ENCODE measurements at regions not wholly inside any gene's neighbourhood (a gene's known extent, or its start where the extent isn't known, plus 50 kb on each side); places are given as distances from the start of the nearest gene placed in this dataset.

DNA sequence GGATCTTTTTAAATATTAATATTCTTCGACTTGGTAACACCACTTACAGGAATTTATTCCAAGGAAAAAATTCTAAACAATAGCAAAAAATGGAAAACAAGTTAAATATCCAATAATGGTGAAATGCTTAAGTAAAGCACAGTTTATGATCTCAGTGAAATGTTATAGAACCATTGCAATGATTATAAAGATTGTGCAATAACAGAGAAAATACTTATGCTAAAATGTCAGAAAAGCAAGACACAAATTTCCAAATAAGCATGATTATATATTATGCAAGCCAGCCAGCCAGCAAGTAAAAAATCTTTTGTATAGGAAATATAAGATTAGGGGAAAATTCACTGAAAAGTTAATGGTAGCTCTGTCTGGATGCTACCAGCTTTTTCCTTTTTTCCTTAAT, 102.7 kb upstream of the EFNA5 start:
- Mint-ChIP-seq H3K4me1 (no peaks in the 10 kb centered on the region), H3K27me3 (no peaks in the 10 kb centered on the region), H3K9me3 (ENCODE audit: insufficient read depth) (no peaks in the 10 kb centered on the region), H3K27ac (no peak overlapping the region), H3K4me3 (no peak overlapping the region)
- no peaks in the 10 kb centered on the region for H3K36me3 ChIP-seq (replicated peaks in 1 of 2; ENCODE audit: control extremely low read depth in 1 of 2, control insufficient read depth in 1 of 2, extremely low read depth in 1 of 2, insufficient read depth in 2 of 2, low read length in 1 of 2)
- no peaks in the 10 kb centered on the region for H3K9me3 ChIP-seq (ENCODE audit: control extremely low read depth in 1 of 3, control insufficient read depth in 2 of 3, insufficient read depth in 1 of 3, low read length in 2 of 3)
- CTCF ChIA-PET = no interaction called here
- no peak overlapping the region for H3K27ac ChIP-seq (ENCODE audit: low read length in 2 of 2)
- no CpG with 5 or more reads among the region's 1 CpG for WGBS (ENCODE audit: insufficient coverage)
- DNase-seq = no peak
- no peak overlapping the region for H3K9ac ChIP-seq (ENCODE audit: low read length)
- no peaks in the 10 kb centered on the region for H3K79me2 ChIP-seq (ENCODE audit: control insufficient read depth, insufficient read depth, low read length)
- no peaks in the 10 kb centered on the region for H3K27me3 ChIP-seq (replicated peaks in 1 of 4; ENCODE audit: control extremely low read depth in 1 of 4, control insufficient read depth in 3 of 4, insufficient read depth in 4 of 4, low read length in 3 of 4)
- TF ChIP-seq EZH2 (IDR thresholded peaks at IDR 0.05; ENCODE audit: borderline replicate concordance, insufficient read depth, low read depth, low read length, poor library complexity, severe bottlenecking) = no peak
- TF ChIP-seq, protein P1, sequence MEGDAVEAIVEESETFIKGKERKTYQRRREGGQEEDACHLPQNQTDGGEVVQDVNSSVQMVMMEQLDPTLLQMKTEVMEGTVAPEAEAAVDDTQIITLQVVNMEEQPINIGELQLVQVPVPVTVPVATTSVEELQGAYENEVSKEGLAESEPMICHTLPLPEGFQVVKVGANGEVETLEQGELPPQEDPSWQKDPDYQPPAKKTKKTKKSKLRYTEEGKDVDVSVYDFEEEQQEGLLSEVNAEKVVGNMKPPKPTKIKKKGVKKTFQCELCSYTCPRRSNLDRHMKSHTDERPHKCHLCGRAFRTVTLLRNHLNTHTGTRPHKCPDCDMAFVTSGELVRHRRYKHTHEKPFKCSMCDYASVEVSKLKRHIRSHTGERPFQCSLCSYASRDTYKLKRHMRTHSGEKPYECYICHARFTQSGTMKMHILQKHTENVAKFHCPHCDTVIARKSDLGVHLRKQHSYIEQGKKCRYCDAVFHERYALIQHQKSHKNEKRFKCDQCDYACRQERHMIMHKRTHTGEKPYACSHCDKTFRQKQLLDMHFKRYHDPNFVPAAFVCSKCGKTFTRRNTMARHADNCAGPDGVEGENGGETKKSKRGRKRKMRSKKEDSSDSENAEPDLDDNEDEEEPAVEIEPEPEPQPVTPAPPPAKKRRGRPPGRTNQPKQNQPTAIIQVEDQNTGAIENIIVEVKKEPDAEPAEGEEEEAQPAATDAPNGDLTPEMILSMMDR (IDR thresholded peaks at IDR 0.05) = no peak
- ATAC-seq (ENCODE audit: low read depth) = no peak
- intact Hi-C loops (cut with micrococcal nuclease) = no loop called here
- H4K20me1 ChIP-seq (ENCODE audit: control insufficient read depth, insufficient read depth, low read length, poor library complexity, severe bottlenecking) = no peaks in the 10 kb centered on the region
- no peak overlapping the region for H2AFZ ChIP-seq (ENCODE audit: insufficient read depth, low read depth, low read length, poor library complexity, severe bottlenecking)
- POLR2A ChIA-PET = no interaction called here
- H3K4me2 ChIP-seq (replicated peaks; ENCODE audit: low read depth, low read length, poor library complexity, severe bottlenecking) = no peak overlapping the region
- H3K4me3 ChIP-seq (ENCODE audit: control extremely low read depth in 1 of 5, extremely low read depth in 1 of 5, insufficient read depth in 1 of 5, low read depth in 2 of 5, low read length in 4 of 5) = no peak overlapping the region
- no peaks in the 10 kb centered on the region for H3K4me1 ChIP-seq (ENCODE audit: control insufficient read depth in 2 of 2, insufficient read depth in 2 of 2, low read length in 2 of 2)

DNA sequence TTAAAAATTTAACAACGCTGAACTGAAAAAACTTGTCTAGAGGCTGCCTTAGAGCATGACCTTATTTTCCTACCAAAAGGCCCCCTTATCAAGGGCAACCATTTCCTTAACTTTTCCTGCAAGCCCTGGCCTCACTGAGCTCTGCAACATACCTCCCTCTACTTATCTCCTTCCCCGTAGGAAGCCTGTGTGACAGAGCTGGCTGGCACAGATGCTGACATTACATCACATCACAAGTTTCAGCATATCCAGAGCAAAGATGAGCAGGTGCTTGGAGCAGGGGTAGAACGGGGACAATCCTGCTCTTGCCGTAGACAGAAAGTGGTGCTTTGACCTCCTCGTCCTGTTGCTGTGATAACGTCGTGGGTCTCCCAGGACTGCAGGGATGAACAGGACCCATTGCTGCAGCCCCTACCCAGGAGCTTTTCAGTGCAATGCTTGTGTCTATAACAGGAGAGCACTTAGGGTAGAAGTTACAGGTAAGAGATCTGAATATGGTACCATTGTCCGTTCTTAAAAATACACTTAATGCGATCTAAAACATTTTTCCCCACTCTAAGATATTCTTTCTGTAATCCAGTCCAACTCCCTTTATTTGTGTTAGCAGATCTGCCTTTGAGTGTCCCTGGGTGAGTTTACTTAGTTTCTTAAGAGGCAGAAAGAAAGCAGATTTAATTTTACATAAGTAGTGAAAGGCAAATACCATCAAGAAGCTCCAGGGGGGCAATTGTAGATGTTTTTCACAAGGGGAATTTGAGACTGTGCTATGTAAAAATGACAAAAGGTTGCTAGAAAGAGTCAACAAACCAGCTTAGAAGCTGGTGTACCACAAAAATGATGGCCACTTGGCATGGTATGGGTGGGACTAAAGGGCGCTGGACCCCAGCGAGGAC, 101.9 kb upstream of the EFNA5 start:
- TF ChIP-seq EZH2 (IDR thresholded peaks at IDR 0.05; ENCODE audit: borderline replicate concordance, insufficient read depth, low read depth, low read length, poor library complexity, severe bottlenecking) = no peak
- TF ChIP-seq, protein P1 (IDR thresholded peaks at IDR 0.05) = no peak
- H3K27me3 Mint-ChIP-seq = no peaks in the 10 kb centered on the region
- CTCF ChIA-PET = no interaction called here
- H2AFZ ChIP-seq (ENCODE audit: insufficient read depth, low read depth, low read length, poor library complexity, severe bottlenecking) = no peak overlapping the region
- H3K4me1 Mint-ChIP-seq = no peaks in the 10 kb centered on the region
- no peaks in the 10 kb centered on the region for H3K36me3 ChIP-seq (replicated peaks in 1 of 2; ENCODE audit: control extremely low read depth in 1 of 2, control insufficient read depth in 1 of 2, extremely low read depth in 1 of 2, insufficient read depth in 2 of 2, low read length in 1 of 2)
- no peak overlapping the region for H3K27ac ChIP-seq (ENCODE audit: low read length in 2 of 2)
- H3K4me1 ChIP-seq (ENCODE audit: control insufficient read depth in 2 of 2, insufficient read depth in 2 of 2, low read length in 2 of 2) = no peaks in the 10 kb centered on the region
- H3K27me3 ChIP-seq (replicated peaks in 1 of 4; ENCODE audit: control extremely low read depth in 1 of 4, control insufficient read depth in 3 of 4, insufficient read depth in 4 of 4, low read length in 3 of 4) = no peaks in the 10 kb centered on the region
- POLR2A ChIA-PET = no interaction called here
- DNase-seq (no peak), ATAC-seq (ENCODE audit: low read depth) (no peak)
- H4K20me1 ChIP-seq (ENCODE audit: control insufficient read depth, insufficient read depth, low read length, poor library complexity, severe bottlenecking) = no peaks in the 10 kb centered on the region
- H3K4me3 Mint-ChIP-seq = no peak overlapping the region
- no peak overlapping the region for H3K4me2 ChIP-seq (replicated peaks; ENCODE audit: low read depth, low read length, poor library complexity, severe bottlenecking)
- no peak overlapping the region for H3K9ac ChIP-seq (ENCODE audit: low read length)
- H3K79me2 ChIP-seq (ENCODE audit: control insufficient read depth, insufficient read depth, low read length) = no peaks in the 10 kb centered on the region
- H3K9me3 Mint-ChIP-seq (ENCODE audit: insufficient read depth) = no peaks in the 10 kb centered on the region
- H3K9me3 ChIP-seq (ENCODE audit: control extremely low read depth in 1 of 3, control insufficient read depth in 2 of 3, insufficient read depth in 1 of 3, low read length in 2 of 3) = no peaks in the 10 kb centered on the region
- 70% methylated on average over 6 of the region's 11 CpGs for WGBS (ENCODE audit: insufficient coverage)
- H3K27ac Mint-ChIP-seq = no peak overlapping the region
- no peak overlapping the region for H3K4me3 ChIP-seq (ENCODE audit: control extremely low read depth in 1 of 5, extremely low read depth in 1 of 5, insufficient read depth in 1 of 5, low read depth in 2 of 5, low read length in 4 of 5)
- intact Hi-C loops (cut with micrococcal nuclease) = no loop called here
